HT1080 (cell line): ENCODE measurements at regions not wholly inside any gene's neighbourhood (a gene's known extent, or its start where the extent isn't known, plus 50 kb on each side); places are given as distances from the start of the nearest gene placed in this dataset.
"Not testable (repeated sequence)": the region's sequence is repeated elsewhere in the genome, so short reads cannot be mapped to it uniquely, and the experiment has no call there.

Experiments
- DNase-seq: peaks from one replicate; pipeline ENCODE4 v3.0.0-alpha.2; 2015; ENCODE audit warnings: low read depth

- DNase-seq: no peak
These were observed 732.0 kb upstream of the KIF2B start for GRCh38 chr17:53090770-53091169.

GRCh38 chr17:53088481-53088880, 734.2 kb upstream of the KIF2B start:
- DNase-seq: no peak

GRCh38 chr17:53061446-53061845, 761.3 kb upstream of the KIF2B start:
- DNase-seq: no peak

GRCh38 chr17:53058031-53058430, 764.7 kb upstream of the KIF2B start:
- DNase-seq: peak; percentile 50

GRCh38 chr17:53046781-53047180, 775.9 kb upstream of the KIF2B start:
- no peak for DNase-seq

GRCh38 chr17:53039981-53040380, 782.7 kb upstream of the KIF2B start:
- no peak for DNase-seq

GRCh38 chr17:53033297-53033696, 789.4 kb upstream of the KIF2B start:
- DNase-seq: no peak

- DNase-seq: peak; percentile 72
These were observed 789.9 kb upstream of the KIF2B start for GRCh38 chr17:53032861-53033271.

GRCh38 chr17:53017227-53017626, 805.5 kb upstream of the KIF2B start:
- DNase-seq: no peak

GRCh38 chr17:53016085-53016484, 806.6 kb upstream of the KIF2B start:
- no peak for DNase-seq

- no peak for DNase-seq
These were observed 810.4 kb upstream of the KIF2B start for GRCh38 chr17:53012364-53012763.

- no peak for DNase-seq
These were observed 816.7 kb upstream of the KIF2B start for GRCh38 chr17:53006006-53006405.

GRCh38 chr17:53004902-53005301, 817.8 kb upstream of the KIF2B start:
- DNase-seq: no peak

- DNase-seq: no peak
These were observed 826.8 kb upstream of the KIF2B start for GRCh38 chr17:52995881-52996280.

GRCh38 chr17:52995147-52995546, 827.6 kb upstream of the KIF2B start:
- no peak for DNase-seq

- no peak for DNase-seq
These were observed 827.6 kb upstream of the CA10 start for GRCh38 chr17:52986056-52986662.

- DNase-seq: no peak
These were observed 823.8 kb upstream of the CA10 start for GRCh38 chr17:52982331-52982730.

- DNase-seq: no peak
These were observed 821.4 kb upstream of the CA10 start for GRCh38 chr17:52979921-52980320.

- DNase-seq: no peak
These were observed 807.3 kb upstream of the CA10 start for GRCh38 chr17:52965856-52966255.

- not testable (repeated sequence) for DNase-seq
These were observed 803.2 kb upstream of the CA10 start for GRCh38 chr17:52961751-52962150.

- no peak for DNase-seq
These were observed 798.9 kb upstream of the CA10 start for GRCh38 chr17:52957411-52957810.

GRCh38 chr17:52947418-52947817, 788.9 kb upstream of the CA10 start:
- no peak for DNase-seq

GRCh38 chr17:52938623-52939230, 780.2 kb upstream of the CA10 start:
- no peak for DNase-seq

- no peak for DNase-seq
These were observed 772.1 kb upstream of the CA10 start for GRCh38 chr17:52930581-52930980.
